ENCODE measurements at regions not wholly inside any gene's neighbourhood (a gene's known extent, or its start where the extent isn't known, plus 50 kb on each side); places are given as distances from the start of the nearest gene placed in this dataset.

GRCh38 chr3:96190024-96190616 is 624.3 kb upstream of the EPHA6 start:
- no peaks in the 10 kb centered on the region for H3K36me3 ChIP-seq
- H3K9ac ChIP-seq (ENCODE audit: low read depth in 2 of 2, low read length in 2 of 2), result no peak overlapping the region
- TF ChIP-seq, protein P1, sequence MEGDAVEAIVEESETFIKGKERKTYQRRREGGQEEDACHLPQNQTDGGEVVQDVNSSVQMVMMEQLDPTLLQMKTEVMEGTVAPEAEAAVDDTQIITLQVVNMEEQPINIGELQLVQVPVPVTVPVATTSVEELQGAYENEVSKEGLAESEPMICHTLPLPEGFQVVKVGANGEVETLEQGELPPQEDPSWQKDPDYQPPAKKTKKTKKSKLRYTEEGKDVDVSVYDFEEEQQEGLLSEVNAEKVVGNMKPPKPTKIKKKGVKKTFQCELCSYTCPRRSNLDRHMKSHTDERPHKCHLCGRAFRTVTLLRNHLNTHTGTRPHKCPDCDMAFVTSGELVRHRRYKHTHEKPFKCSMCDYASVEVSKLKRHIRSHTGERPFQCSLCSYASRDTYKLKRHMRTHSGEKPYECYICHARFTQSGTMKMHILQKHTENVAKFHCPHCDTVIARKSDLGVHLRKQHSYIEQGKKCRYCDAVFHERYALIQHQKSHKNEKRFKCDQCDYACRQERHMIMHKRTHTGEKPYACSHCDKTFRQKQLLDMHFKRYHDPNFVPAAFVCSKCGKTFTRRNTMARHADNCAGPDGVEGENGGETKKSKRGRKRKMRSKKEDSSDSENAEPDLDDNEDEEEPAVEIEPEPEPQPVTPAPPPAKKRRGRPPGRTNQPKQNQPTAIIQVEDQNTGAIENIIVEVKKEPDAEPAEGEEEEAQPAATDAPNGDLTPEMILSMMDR (IDR thresholded peaks at IDR 0.05), result no peak
- intact Hi-C loops (cut with DNase I), result no loop called here
- no peaks in the 10 kb centered on the region for H3K9me3 ChIP-seq
- H3K27me3 ChIP-seq, result no peaks in the 10 kb centered on the region
- DNase-seq, result no peak
- no peaks in the 10 kb centered on the region for H3K4me1 ChIP-seq
- no peak overlapping the region for H3K4me3 ChIP-seq
- no peak overlapping the region for H3K27ac ChIP-seq

- Histone ChIP-seq H3K36me3 (no peaks in the 10 kb centered on the region), H3K9me3 (no peaks in the 10 kb centered on the region), H3K9ac (ENCODE audit: low read depth in 2 of 2, low read length in 2 of 2) (no peak overlapping the region), H3K27me3 (no peaks in the 10 kb centered on the region), H3K4me3 (no peak overlapping the region), H3K27ac (no peak overlapping the region), H3K4me1 (no peaks in the 10 kb centered on the region)
- DNase-seq, result no peak
- TF ChIP-seq, protein P1 (IDR thresholded peaks at IDR 0.05), result no peak
- intact Hi-C loops (cut with DNase I), result no loop called here
Observed at GRCh38 chr3:96192966-96193550, 621.3 kb upstream of the EPHA6 start.

- Histone ChIP-seq H3K27ac (no peak overlapping the region), H3K9me3 (no peaks in the 10 kb centered on the region), H3K4me1 (no peaks in the 10 kb centered on the region), H3K27me3 (no peaks in the 10 kb centered on the region), H3K9ac (ENCODE audit: low read depth in 2 of 2, low read length in 2 of 2) (no peak overlapping the region), H3K4me3 (no peak overlapping the region), H3K36me3 (no peaks in the 10 kb centered on the region)
- TF ChIP-seq, protein P1 (IDR thresholded peaks at IDR 0.05), result no peak
- intact Hi-C loops (cut with DNase I), result no loop called here
- DNase-seq, result no peak
Observed at GRCh38 chr3:96200897-96201296, 613.5 kb upstream of the EPHA6 start.

- Histone ChIP-seq H3K4me1 (no peaks in the 10 kb centered on the region), H3K27me3 (no peaks in the 10 kb centered on the region), H3K9ac (ENCODE audit: low read depth in 2 of 2, low read length in 2 of 2) (no peak overlapping the region), H3K27ac (no peak overlapping the region), H3K4me3 (no peak overlapping the region), H3K9me3 (no peaks in the 10 kb centered on the region), H3K36me3 (no peaks in the 10 kb centered on the region)
- intact Hi-C loops (cut with DNase I), result no loop called here
- TF ChIP-seq, protein P1 (IDR thresholded peaks at IDR 0.05), result no peak
- no peak for DNase-seq
Observed at GRCh38 chr3:96201463-96201862, 612.9 kb upstream of the EPHA6 start.

GRCh38 chr3:96202181-96202580 is 612.2 kb upstream of the EPHA6 start:
- intact Hi-C loops (cut with DNase I), result no loop called here
- no peaks in the 10 kb centered on the region for H3K36me3 ChIP-seq
- H3K4me3 ChIP-seq, result no peak overlapping the region
- H3K9me3 ChIP-seq, result no peaks in the 10 kb centered on the region
- no peaks in the 10 kb centered on the region for H3K27me3 ChIP-seq
- H3K27ac ChIP-seq, result no peak overlapping the region
- TF ChIP-seq, protein P1 (IDR thresholded peaks at IDR 0.05), result no peak
- H3K4me1 ChIP-seq, result no peaks in the 10 kb centered on the region
- DNase-seq, result no peak
- H3K9ac ChIP-seq (ENCODE audit: low read depth in 2 of 2, low read length in 2 of 2), result no peak overlapping the region

Measured in colonic mucosa (tissue), 4 donors.